ENCODE measurements at regions not wholly inside any gene's neighbourhood (a gene's known extent, or its start where the extent isn't known, plus 50 kb on each side); places are given as distances from the start of the nearest gene placed in this dataset.

DNA sequence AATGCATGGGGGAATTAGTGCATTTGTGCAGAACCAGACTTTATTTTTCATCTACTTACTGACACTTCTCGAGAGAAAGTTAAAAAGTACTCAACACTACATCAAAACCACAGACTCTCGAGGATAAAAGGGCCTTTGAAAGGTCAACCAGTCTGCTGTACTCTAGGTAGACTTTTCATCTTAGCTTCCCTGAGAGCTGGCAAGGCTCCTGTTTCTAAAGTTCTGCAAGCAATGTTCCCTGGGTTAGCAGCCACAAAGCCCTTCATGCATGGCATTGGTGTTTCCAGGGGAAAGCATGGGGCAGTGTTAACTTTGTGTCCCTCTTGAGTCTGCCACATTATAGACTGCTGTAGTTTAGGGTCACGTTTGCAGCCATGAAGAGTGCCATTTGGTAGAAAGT is 106.4 kb upstream of the PFN2 start:
- TF ChIP-seq POLR2AphosphoS5 (IDR thresholded peaks at IDR 0.05; ENCODE audit: low read length): no peak
- TF ChIP-seq BRCA1 (IDR thresholded peaks at IDR 0.05; ENCODE audit: low read depth, low read length): no peak
- TF ChIP-seq SIN3A (IDR thresholded peaks at IDR 0.05; ENCODE audit: low read depth, low read length): no peak
- TF ChIP-seq, protein P1, sequence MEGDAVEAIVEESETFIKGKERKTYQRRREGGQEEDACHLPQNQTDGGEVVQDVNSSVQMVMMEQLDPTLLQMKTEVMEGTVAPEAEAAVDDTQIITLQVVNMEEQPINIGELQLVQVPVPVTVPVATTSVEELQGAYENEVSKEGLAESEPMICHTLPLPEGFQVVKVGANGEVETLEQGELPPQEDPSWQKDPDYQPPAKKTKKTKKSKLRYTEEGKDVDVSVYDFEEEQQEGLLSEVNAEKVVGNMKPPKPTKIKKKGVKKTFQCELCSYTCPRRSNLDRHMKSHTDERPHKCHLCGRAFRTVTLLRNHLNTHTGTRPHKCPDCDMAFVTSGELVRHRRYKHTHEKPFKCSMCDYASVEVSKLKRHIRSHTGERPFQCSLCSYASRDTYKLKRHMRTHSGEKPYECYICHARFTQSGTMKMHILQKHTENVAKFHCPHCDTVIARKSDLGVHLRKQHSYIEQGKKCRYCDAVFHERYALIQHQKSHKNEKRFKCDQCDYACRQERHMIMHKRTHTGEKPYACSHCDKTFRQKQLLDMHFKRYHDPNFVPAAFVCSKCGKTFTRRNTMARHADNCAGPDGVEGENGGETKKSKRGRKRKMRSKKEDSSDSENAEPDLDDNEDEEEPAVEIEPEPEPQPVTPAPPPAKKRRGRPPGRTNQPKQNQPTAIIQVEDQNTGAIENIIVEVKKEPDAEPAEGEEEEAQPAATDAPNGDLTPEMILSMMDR (IDR thresholded peaks at IDR 0.05 in 2 of 3, conservative IDR thresholded peaks at IDR 0.05 in 1 of 3; ENCODE audit: control insufficient read depth in 2 of 3, extremely low read depth in 1 of 3, insufficient read depth in 1 of 3, low read depth in 3 of 3, low read length in 3 of 3): no peak
- TF ChIP-seq BCL11A (IDR thresholded peaks at IDR 0.05; ENCODE audit: low read depth, low read length): no peak
- TF ChIP-seq RCOR1 (conservative IDR thresholded peaks at IDR 0.05; ENCODE audit: low read depth, low read length): no peak
- no peak for TF ChIP-seq BHLHE40 (IDR thresholded peaks at IDR 0.05; ENCODE audit: borderline replicate concordance in 1 of 2, low read depth in 2 of 2, low read length in 1 of 2)
- no peak for TF ChIP-seq POU2F2 (IDR thresholded peaks at IDR 0.05; ENCODE audit: borderline replicate concordance, low read depth, low read length)
- no peak for TF ChIP-seq PML (IDR thresholded peaks at IDR 0.05; ENCODE audit: low read length)
- no peak for TF ChIP-seq CHD4 (IDR thresholded peaks at IDR 0.05)
- TF ChIP-seq EGR1 (IDR thresholded peaks at IDR 0.05; ENCODE audit: borderline replicate concordance in 1 of 2, low read depth in 2 of 2, low read length in 2 of 2): no peak
- TF ChIP-seq EZH2 (IDR thresholded peaks at IDR 0.05; ENCODE audit: borderline replicate concordance, control insufficient read depth, low read depth, low read length): no peak
- TF ChIP-seq RAD21 (IDR thresholded peaks at IDR 0.05; ENCODE audit: insufficient read depth, low read depth, low read length): no peak
